IMR-90 (cell line): ENCODE measurements at regions not wholly inside any gene's neighbourhood (a gene's known extent, or its start where the extent isn't known, plus 50 kb on each side); places are given as distances from the start of the nearest gene placed in this dataset.

ENCODE experiments used
- ATAC-seq: fragments of 200-7000 bp; cut with Tn5 transposase; 2 replicates; pipeline ENCODE4 v1.9.1; 2020; ENCODE audit warnings: low read depth, mild to moderate bottlenecking, moderate library complexity
- BruUV-seq: library from RNA; stranded (reverse); fragments of 400-500 nt; replicated peaks from 2 replicates; lab custom pipeline; 2021; lab: Mats Ljungman, UMichigan
- CTCF ChIA-PET: fragments of 300-600 bp; formaldehyde crosslinking; extraction: SDS; loops from one replicate; lab custom pipeline; 2021; ENCODE audit warnings: antibody characterized with exemption; lab: Yijun Ruan, JAX
- POLR2A ChIA-PET: fragments of 300-600 bp; sonication (Branson Sonifier 250); formaldehyde crosslinking; loops from one replicate; lab custom pipeline; 2022; ENCODE audit warnings: antibody characterized with exemption; ENCODE audit not compliant: unreplicated experiment; lab: Charles Lee
- DNase-seq: peaks from one replicate; pipeline ENCODE4 v3.0.0; 2013
- H2AFZ ChIP-seq: replicated peaks from 2 replicates; pipeline ENCODE3; 2013; ENCODE audit warnings: low read length, mild to moderate bottlenecking; ENCODE audit not compliant: poor library complexity
- H2AK5ac ChIP-seq: 2 replicates; pipeline ENCODE4 v1.6.1; 2013; ENCODE audit warnings: low read depth, low read length, inconsistent platforms
- H2AK9ac ChIP-seq: replicated peaks from 2 replicates; pipeline ENCODE3; 2013; ENCODE audit warnings: mild to moderate bottlenecking, low read depth, low read length, moderate library complexity; ENCODE audit not compliant: poor library complexity
- H2BK120ac ChIP-seq: 2 replicates; pipeline ENCODE4 v1.6.1; 2013; ENCODE audit warnings: low read depth, low read length, inconsistent platforms
- H2BK15ac ChIP-seq: 3 replicates; pipeline ENCODE4 v1.6.1; 2013; ENCODE audit warnings: low read depth, low read length, inconsistent platforms
- H2BK20ac ChIP-seq: 2 replicates; pipeline ENCODE4 v1.6.1; 2013; ENCODE audit warnings: low read depth, mild to moderate bottlenecking, inconsistent platforms, low read length, moderate library complexity
- H2BK5ac ChIP-seq: 2 replicates; pipeline ENCODE4 v1.6.1; 2013; ENCODE audit warnings: mild to moderate bottlenecking, low read depth, low read length, inconsistent platforms; ENCODE audit not compliant: poor library complexity, severe bottlenecking
- H3K14ac ChIP-seq: replicated peaks from 2 replicates; pipeline ENCODE4 v1.6.1; 2013; ENCODE audit warnings: low read depth, low read length, inconsistent platforms
- H3K18ac ChIP-seq: 2 replicates; pipeline ENCODE4 v1.6.1; 2013; ENCODE audit warnings: low read depth, low read length, control low read depth
- H3K23ac ChIP-seq: 2 replicates; pipeline ENCODE4 v1.6.1; 2013; ENCODE audit warnings: low read depth, low read length, inconsistent platforms
- H3K27ac ChIP-seq: 2 replicates; pipeline ENCODE4 v1.5.1; 2013; ENCODE audit warnings: mild to moderate bottlenecking, control low read depth, low read length; ENCODE audit not compliant: insufficient read depth
- H3K27me3 ChIP-seq: 2 replicates; pipeline ENCODE4 v1.6.1; 2013; ENCODE audit warnings: low read length; ENCODE audit not compliant: control insufficient read depth, insufficient read depth
- H3K36me3 ChIP-seq: 2 replicates; pipeline ENCODE4 v1.6.1; 2013; ENCODE audit warnings: low read length, mixed read lengths; ENCODE audit not compliant: control insufficient read depth, insufficient read depth
- H3K4ac ChIP-seq: 2 replicates; pipeline ENCODE4 v1.6.1; 2013; ENCODE audit warnings: low read depth, low read length, inconsistent platforms
- H3K4me1 ChIP-seq: 2 replicates; pipeline ENCODE4 v1.6.1; 2013; ENCODE audit warnings: low read length, mixed read lengths; ENCODE audit not compliant: control insufficient read depth, insufficient read depth
- H3K4me2 ChIP-seq: 2 replicates; pipeline ENCODE4 v1.6.1; 2013; ENCODE audit warnings: low read depth, mild to moderate bottlenecking, control low read depth, low read length, moderate library complexity
- H3K4me3 ChIP-seq: 2 replicates; pipeline ENCODE4 v1.5.1; 2013; ENCODE audit warnings: low read depth, mild to moderate bottlenecking, control low read depth, low read length, moderate library complexity; ENCODE audit not compliant: insufficient read depth
- H3K56ac ChIP-seq: 2 replicates; pipeline ENCODE4 v1.6.1; 2013; ENCODE audit warnings: low read length, inconsistent platforms; ENCODE audit not compliant: insufficient read depth; ENCODE audit errors: extremely low read depth
- H3K79me1 ChIP-seq, 2 experiments: 2 replicates each; pipeline ENCODE4 v1.6.1; 2013; ENCODE audit warnings: low read length in 2 of 2, inconsistent platforms in 1 of 2, low read depth in 1 of 2
- H3K9ac ChIP-seq: 2 replicates; pipeline ENCODE4 v1.6.1; 2013; ENCODE audit warnings: low read depth, low read length, control low read depth
- H3K9me1 ChIP-seq: 2 replicates; pipeline ENCODE4 v1.6.1; 2013; ENCODE audit warnings: low read length, inconsistent platforms; ENCODE audit not compliant: insufficient read depth
- H3K9me3 ChIP-seq: 2 replicates; pipeline ENCODE4 v1.6.1; 2013; ENCODE audit warnings: low read length; ENCODE audit not compliant: control insufficient read depth, insufficient read depth
- H4K20me1 ChIP-seq: 2 replicates; pipeline ENCODE4 v1.6.1; 2013; ENCODE audit warnings: low read length, inconsistent platforms; ENCODE audit not compliant: insufficient read depth
- H4K5ac ChIP-seq: 2 replicates; pipeline ENCODE4 v1.6.1; 2013; ENCODE audit warnings: mild to moderate bottlenecking, low read depth, low read length, control low read depth
- H4K8ac ChIP-seq, 2 experiments: 2 replicates each; pipeline ENCODE4 v1.6.1; 2013; ENCODE audit warnings: low read depth in 2 of 2, low read length in 2 of 2, control low read depth in 1 of 2, inconsistent platforms in 1 of 2
- H4K91ac ChIP-seq: 2 replicates; pipeline ENCODE4 v1.6.1; 2013; ENCODE audit warnings: low read depth, low read length, inconsistent platforms; ENCODE audit not compliant: insufficient read depth
- BHLHE40 ChIP-seq: fragments of 150-350 bp; IDR thresholded peaks from 2 replicates; pipeline ENCODE4 v1.6.1; 2016; ENCODE audit warnings: mild to moderate bottlenecking, low read depth, low read length
- CEBPB ChIP-seq: IDR thresholded peaks from 2 replicates; pipeline ENCODE4 v1.6.1; 2012; ENCODE audit warnings: low read depth, low read length, improper control_type of control experiment
- CHD1 ChIP-seq: IDR thresholded peaks from 2 replicates; pipeline ENCODE4 v1.6.1; 2012; ENCODE audit warnings: low read depth, low read length, improper control_type of control experiment
- FOS ChIP-seq: fragments of 150-350 bp; IDR thresholded peaks from 2 replicates; pipeline ENCODE4 v1.6.1; 2016; ENCODE audit warnings: low read depth, low read length
- MAFK ChIP-seq: IDR thresholded peaks from 2 replicates; pipeline ENCODE4 v1.6.1; 2012; ENCODE audit warnings: low read depth, low read length, improper control_type of control experiment
- MAZ ChIP-seq: IDR thresholded peaks from 2 replicates; pipeline ENCODE4 v1.6.1; 2012; ENCODE audit warnings: low read depth, mild to moderate bottlenecking, low read length, improper control_type of control experiment, moderate library complexity, borderline replicate concordance
- MXI1 ChIP-seq: IDR thresholded peaks from 2 replicates; pipeline ENCODE4 v1.6.1; 2012; ENCODE audit warnings: low read depth, mild to moderate bottlenecking, low read length, moderate library complexity, borderline replicate concordance
- NFE2L2 ChIP-seq: fragments of 150-350 bp; IDR thresholded peaks from 2 replicates; pipeline ENCODE4 v1.6.1; 2016; ENCODE audit warnings: low read depth, mild to moderate bottlenecking, low read length
- POLR2A ChIP-seq: IDR thresholded peaks from 2 replicates; pipeline ENCODE4 v1.6.1; 2012; ENCODE audit warnings: mild to moderate bottlenecking, low read depth, low read length
- RAD21 ChIP-seq: IDR thresholded peaks from 2 replicates; pipeline ENCODE4 v1.6.1; 2012; ENCODE audit warnings: low read length, improper control_type of control experiment
- RCOR1 ChIP-seq: IDR thresholded peaks from 2 replicates; pipeline ENCODE4 v1.6.1; 2012; ENCODE audit warnings: mild to moderate bottlenecking, low read length, improper control_type of control experiment; ENCODE audit not compliant: insufficient replicate concordance
- RFX5 ChIP-seq: IDR thresholded peaks from 2 replicates; pipeline ENCODE4 v1.8.0; 2012; ENCODE audit warnings: low read depth, mild to moderate bottlenecking, low read length, moderate library complexity
- SMC3 ChIP-seq: fragments of 150-350 bp; IDR thresholded peaks from 2 replicates; pipeline ENCODE4 v1.6.1; 2016; ENCODE audit warnings: low read depth, mild to moderate bottlenecking, antibody characterized with exemption, low read length, moderate library complexity
- USF2 ChIP-seq: fragments of 150-350 bp; IDR thresholded peaks from 2 replicates; pipeline ENCODE4 v1.6.1; 2017; ENCODE audit warnings: mild to moderate bottlenecking, antibody characterized with exemption, low read length, low read depth
- WGBS, 2 experiments: methylation state at CpG; one replicate each; pipeline versions ENCODE4 v1.1.5 to v1.1.7; 2013; ENCODE audit warnings: missing lambda C conversion rate in 2 of 2; ENCODE audit not compliant: insufficient read length in 1 of 2; ENCODE audit errors: extremely low coverage in 2 of 2; 5-methylcytosine and 5-hydroxymethylcytosine counted together
- dilution Hi-C: fragments of 300-500 bp; cut with HindIII; formaldehyde crosslinking; loops from one replicate; pipeline ENCODE4 v1.14.3; 2018; ENCODE audit warnings: low sequenced_read_pairs; ENCODE audit not compliant: unreplicated experiment
- in situ Hi-C: fragments of 300-500 bp; cut with MboI; formaldehyde crosslinking; loops from 3 replicates; pipeline ENCODE4 v1.14.3; 2019; ENCODE audit warnings: low sequenced_read_pairs, inconsistent platforms, mixed read lengths
- intact Hi-C: fragments of 100-400 bp; cut with micrococcal nuclease; formaldehyde crosslinking; loops from 2 replicates; pipeline ENCODE4 v1.10.0; 2022
- TF ChIP-seq, protein P1 (sequence below): fragments of 150-350 bp; IDR thresholded peaks from 2 replicates; pipeline ENCODE4 v1.6.1; 2016; ENCODE audit warnings: low read depth, mild to moderate bottlenecking, low read length, moderate library complexity, borderline replicate concordance
- TF ChIP-seq, protein P2 (sequence below): conservative IDR thresholded peaks from 2 replicates; pipeline ENCODE4 v1.5.1; 2012; ENCODE audit warnings: mild to moderate bottlenecking, low read depth, low read length, improper control_type of control experiment

GRCh38 chr16:86809458-86809955, 231.2 kb downstream of the FOXL1 start:
- Histone ChIP-seq H3K27ac (no peak overlapping the region; the same call in 1 of the 2 replicates), H3K79me1 (no peaks in the 10 kb centered on the region), H3K4ac (peak overlapping the region; percentile 9; the same call in 1 of the 2 replicates), H4K91ac (no peak overlapping the region), H3K9ac (no peak overlapping the region), H3K18ac (no peak overlapping the region; the same call in 1 of the 2 replicates), H4K20me1 (no peaks in the 10 kb centered on the region), H3K23ac (no peak overlapping the region), H3K4me2 (no peak overlapping the region), H3K4me3 (no peak overlapping the region), H2BK15ac (no peak overlapping the region; the same call in 2 of the 3 replicates), H4K8ac (peak overlapping the region in 1 of 2 experiments; percentile 22; a peak in 1 of 4 replicates), H2AFZ (no peak overlapping the region), H4K5ac (no peak overlapping the region), H3K14ac (no peak overlapping the region), H3K9me1 (peaks cover 8% of the 10 kb centered on the region; the same call in 1 of the 2 replicates), H3K36me3 (no peaks in the 10 kb centered on the region), H2AK9ac (peak overlapping the region; percentile 60), H3K56ac (no peak overlapping the region), H3K4me1 (peaks cover 8% of the 10 kb centered on the region), H2BK20ac (0 out of 2 replicates have a peak overlapping the region, but pooled peaks have one; percentile 27), H3K27me3 (peaks cover 17% of the 10 kb centered on the region), H3K9me3 (no peaks in the 10 kb centered on the region), H2BK120ac (peak overlapping the region; percentile 62), H2AK5ac (peak overlapping the region; percentile 57; the same call in 1 of the 2 replicates), H2BK5ac (no peak overlapping the region)
- peak; percentile 95 for DNase-seq
- POLR2A ChIA-PET: no interaction called here
- BruUV-seq: no TSS peak
- in situ Hi-C loops (no loop called here), dilution Hi-C loops (no loop called here), intact Hi-C loops (no loop called here)
- ATAC-seq: peak; percentile 90
- CTCF ChIA-PET: no interaction called here
- 50% methylated on average over 2 of the region's 8 CpGs; no CpG with 5 or more reads in 1 of the 2 experiments for WGBS, 2 experiments
- 0 out of 2 replicates have a peak, but pooled peaks have one; percentile 16 for TF ChIP-seq POLR2A
- peak; percentile 79 for TF ChIP-seq BHLHE40
- TF ChIP-seq NFE2L2: no peak
- no peak for TF ChIP-seq RFX5
- no peak for TF ChIP-seq USF2
- peak; percentile 36 for TF ChIP-seq RCOR1
- TF ChIP-seq, protein P1, sequence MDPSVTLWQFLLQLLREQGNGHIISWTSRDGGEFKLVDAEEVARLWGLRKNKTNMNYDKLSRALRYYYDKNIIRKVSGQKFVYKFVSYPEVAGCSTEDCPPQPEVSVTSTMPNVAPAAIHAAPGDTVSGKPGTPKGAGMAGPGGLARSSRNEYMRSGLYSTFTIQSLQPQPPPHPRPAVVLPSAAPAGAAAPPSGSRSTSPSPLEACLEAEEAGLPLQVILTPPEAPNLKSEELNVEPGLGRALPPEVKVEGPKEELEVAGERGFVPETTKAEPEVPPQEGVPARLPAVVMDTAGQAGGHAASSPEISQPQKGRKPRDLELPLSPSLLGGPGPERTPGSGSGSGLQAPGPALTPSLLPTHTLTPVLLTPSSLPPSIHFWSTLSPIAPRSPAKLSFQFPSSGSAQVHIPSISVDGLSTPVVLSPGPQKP: no peak
- TF ChIP-seq MXI1: no peak
- TF ChIP-seq MAFK: no peak; the same call in 1 of the 2 replicates
- peak; percentile 56 for TF ChIP-seq SMC3
- peak; percentile 58; the same call in 1 of the 2 replicates for TF ChIP-seq FOS
- TF ChIP-seq CEBPB: 0 out of 2 replicates have a peak, but pooled peaks have one; percentile 39
- TF ChIP-seq RAD21: peak; percentile 56
- TF ChIP-seq MAZ: no peak
- TF ChIP-seq, protein P2, sequence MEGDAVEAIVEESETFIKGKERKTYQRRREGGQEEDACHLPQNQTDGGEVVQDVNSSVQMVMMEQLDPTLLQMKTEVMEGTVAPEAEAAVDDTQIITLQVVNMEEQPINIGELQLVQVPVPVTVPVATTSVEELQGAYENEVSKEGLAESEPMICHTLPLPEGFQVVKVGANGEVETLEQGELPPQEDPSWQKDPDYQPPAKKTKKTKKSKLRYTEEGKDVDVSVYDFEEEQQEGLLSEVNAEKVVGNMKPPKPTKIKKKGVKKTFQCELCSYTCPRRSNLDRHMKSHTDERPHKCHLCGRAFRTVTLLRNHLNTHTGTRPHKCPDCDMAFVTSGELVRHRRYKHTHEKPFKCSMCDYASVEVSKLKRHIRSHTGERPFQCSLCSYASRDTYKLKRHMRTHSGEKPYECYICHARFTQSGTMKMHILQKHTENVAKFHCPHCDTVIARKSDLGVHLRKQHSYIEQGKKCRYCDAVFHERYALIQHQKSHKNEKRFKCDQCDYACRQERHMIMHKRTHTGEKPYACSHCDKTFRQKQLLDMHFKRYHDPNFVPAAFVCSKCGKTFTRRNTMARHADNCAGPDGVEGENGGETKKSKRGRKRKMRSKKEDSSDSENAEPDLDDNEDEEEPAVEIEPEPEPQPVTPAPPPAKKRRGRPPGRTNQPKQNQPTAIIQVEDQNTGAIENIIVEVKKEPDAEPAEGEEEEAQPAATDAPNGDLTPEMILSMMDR: peak; percentile 39
- TF ChIP-seq CHD1: no peak
